GM12878 (cell line): ENCODE measurements at regions not wholly inside any gene's neighbourhood (a gene's known extent, or its start where the extent isn't known, plus 50 kb on each side); places are given as distances from the start of the nearest gene placed in this dataset.

Experiments
- ATF7 ChIP-seq: fragments of 450-650 bp; IDR thresholded peaks from 2 replicates; pipeline ENCODE4 v1.6.1; 2016; ENCODE audit warnings: low read depth, mild to moderate bottlenecking
- BCLAF1 ChIP-seq: fragments of 450-650 bp; IDR thresholded peaks from 2 replicates; pipeline ENCODE4 v1.6.1; 2017; ENCODE audit warnings: antibody characterized with exemption, mild to moderate bottlenecking, moderate library complexity
- E4F1 ChIP-seq: fragments of 450-650 bp; IDR thresholded peaks from 2 replicates; pipeline ENCODE4 v1.6.1; 2018; ENCODE audit warnings: borderline replicate concordance, mild to moderate bottlenecking; ENCODE audit not compliant: partially characterized antibody
- EZH2 ChIP-seq: IDR thresholded peaks from 2 replicates; pipeline ENCODE4 v1.6.1; 2012; ENCODE audit warnings: low read depth, mild to moderate bottlenecking, control low read depth, inconsistent platforms, low read length, borderline replicate concordance; ENCODE audit not compliant: control insufficient read depth
- KAT2A ChIP-seq: conservative IDR thresholded peaks from 2 replicates; pipeline ENCODE4 v1.6.1; 2011; ENCODE audit warnings: low read depth, low read length; ENCODE audit not compliant: control insufficient read depth
- MAX ChIP-seq: IDR thresholded peaks from 2 replicates; pipeline ENCODE4 v1.6.1; 2012; ENCODE audit warnings: low read depth, low read length, improper control_type of control experiment
- RB1 ChIP-seq: fragments of 450-650 bp; formaldehyde crosslinking; IDR thresholded peaks from 2 replicates; pipeline ENCODE4 v1.6.1; 2017; ENCODE audit warnings: mild to moderate bottlenecking, borderline replicate concordance
- SIN3A ChIP-seq: IDR thresholded peaks from 2 replicates; pipeline ENCODE4 v1.6.1; 2012; ENCODE audit warnings: low read depth, low read length, improper control_type of control experiment
- SIX5 ChIP-seq: IDR thresholded peaks from 2 replicates; pipeline ENCODE4 v1.6.1; 2011; ENCODE audit warnings: mild to moderate bottlenecking, low read depth, low read length, moderate library complexity; ENCODE audit not compliant: severe bottlenecking
- SPI1 ChIP-seq: IDR thresholded peaks from 2 replicates; pipeline ENCODE4 v1.6.1; 2011; ENCODE audit warnings: low read depth, mild to moderate bottlenecking, low read length, moderate library complexity, borderline replicate concordance; ENCODE audit not compliant: insufficient read depth
- YY1 ChIP-seq: IDR thresholded peaks from 2 replicates; pipeline ENCODE4 v1.6.1; 2011; ENCODE audit warnings: low read depth, mild to moderate bottlenecking, low read length

- TF ChIP-seq E4F1 (no peak), ATF7 (no peak), YY1 (no peak), KAT2A (no peak), SIN3A (no peak), MAX (no peak), SIX5 (no peak), SPI1 (no peak), RB1 (no peak), BCLAF1 (no peak), EZH2 (no peak)
These were observed 175.7 kb downstream of the SHANK2 start (continued) for GRCh38 chr11:71076525-71077304.
